ENCODE measurements at regions not wholly inside any gene's neighbourhood (a gene's known extent, or its start where the extent isn't known, plus 50 kb on each side); places are given as distances from the start of the nearest gene placed in this dataset.

DNA sequence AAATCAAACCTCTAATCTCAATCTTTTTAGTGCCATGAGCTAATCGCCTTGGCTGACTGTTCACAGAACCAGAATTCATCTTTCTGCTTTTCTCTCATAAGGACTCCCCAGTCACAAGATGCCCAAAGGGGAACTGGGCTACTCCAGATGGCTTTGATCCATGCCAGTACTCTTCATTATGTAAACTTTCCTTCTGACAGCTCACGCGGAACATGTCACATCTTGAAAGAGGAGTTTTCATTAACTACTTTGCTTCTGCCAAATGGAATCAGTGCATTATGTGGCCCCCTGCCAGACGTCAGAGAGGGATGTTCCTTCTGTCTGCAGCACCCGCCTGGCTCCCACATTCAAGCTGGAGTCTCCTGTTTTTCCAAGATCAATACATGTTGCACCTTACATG lies 142.1 kb upstream of the NMUR2 start (continued):
- no peak for TF ChIP-seq CBX5 (IDR thresholded peaks at IDR 0.05; ENCODE audit: low read depth, low read length)

DNA sequence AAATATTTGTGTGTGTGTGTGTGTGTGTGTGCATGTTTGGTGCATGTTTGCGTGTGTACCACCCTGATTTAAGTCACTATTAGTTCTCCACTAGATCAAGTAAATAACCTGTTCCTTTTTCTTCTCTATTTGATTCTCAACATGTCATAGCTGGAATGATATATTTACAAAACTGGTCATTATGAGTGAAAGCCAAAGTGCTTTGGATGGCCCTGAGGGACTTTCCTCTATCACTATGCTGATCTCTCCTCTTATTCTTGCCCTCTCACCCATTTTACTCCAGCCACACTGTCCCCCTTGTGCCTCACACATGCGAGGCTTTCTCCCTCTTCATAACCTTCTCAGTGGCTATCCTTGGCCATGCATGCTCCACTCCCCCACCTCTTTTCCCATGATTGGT lies 144.6 kb upstream of the NMUR2 start:
- H2BK120ac ChIP-seq (replicated peaks; ENCODE audit: low read depth, low read length), result no peak overlapping the region
- H3K23me2 ChIP-seq (ENCODE audit: low read depth, low read length), result no peaks in the 10 kb centered on the region
- no peak overlapping the region for H2BK20ac ChIP-seq (ENCODE audit: low read length)
- no peak overlapping the region for H3K9ac ChIP-seq (replicated peaks in 1 of 4; ENCODE audit: extremely low read depth in 1 of 4, low read depth in 3 of 4, low read length in 3 of 4)
- no peak overlapping the region for H2AFZ ChIP-seq (ENCODE audit: low read length)
- H3K36me3 ChIP-seq (ENCODE audit: control insufficient read depth in 2 of 4, insufficient read depth in 4 of 4, low read length in 3 of 4), result no peaks in the 10 kb centered on the region
- no peak overlapping the region for H3K18ac ChIP-seq (ENCODE audit: extremely low read depth, low read length)
- H3K4me3 ChIP-seq (ENCODE audit: extremely low read depth in 1 of 4, insufficient read depth in 2 of 4, low read depth in 3 of 4, low read length in 4 of 4), result no peak overlapping the region
- no peak overlapping the region for H4K91ac ChIP-seq (replicated peaks; ENCODE audit: insufficient read length, low read length)
- no peak overlapping the region for H3K56ac ChIP-seq (replicated peaks; ENCODE audit: insufficient read length, low read depth, low read length)
- H2AK5ac ChIP-seq (ENCODE audit: low read depth, low read length), result no peak overlapping the region
- no peak for FAIRE-seq
- H3K27ac ChIP-seq (ENCODE audit: low read depth, low read length), result no peak overlapping the region
- H3K4ac ChIP-seq (replicated peaks; ENCODE audit: insufficient read length, low read depth, low read length), result no peak overlapping the region
- H2BK12ac ChIP-seq (ENCODE audit: low read depth, low read length), result no peak overlapping the region
- no peak overlapping the region for H3K4me2 ChIP-seq (ENCODE audit: insufficient read depth in 1 of 2, low read depth in 2 of 2, low read length in 2 of 2)
- H4K8ac ChIP-seq (ENCODE audit: extremely low read depth, insufficient read depth, low read length), result no peak overlapping the region
- no peak overlapping the region for H3K14ac ChIP-seq (ENCODE audit: insufficient read length)
- H3K4me1 ChIP-seq (replicated peaks in 1 of 4; ENCODE audit: control insufficient read depth in 3 of 4, insufficient read depth in 4 of 4, low read length in 3 of 4), result no peaks in the 10 kb centered on the region
- no peak overlapping the region for H2BK15ac ChIP-seq (ENCODE audit: low read length)
- H3K79me2 ChIP-seq (ENCODE audit: control insufficient read depth in 1 of 2, insufficient read depth in 2 of 2, low read length in 2 of 2), result no peaks in the 10 kb centered on the region
- no peak overlapping the region for H4K5ac ChIP-seq (ENCODE audit: insufficient read length, low read depth, low read length)
- H3K9me3 ChIP-seq (ENCODE audit: insufficient read depth in 2 of 2, low read depth in 1 of 2, low read length in 1 of 2), result no peaks in the 10 kb centered on the region
- H2BK5ac ChIP-seq (ENCODE audit: low read depth, low read length), result no peak overlapping the region
- no peak overlapping the region for H3K23ac ChIP-seq (ENCODE audit: insufficient read length)
- H4K20me1 ChIP-seq (replicated peaks in 1 of 2; ENCODE audit: control insufficient read depth in 1 of 2, insufficient read depth in 2 of 2, low read length in 2 of 2), result no peaks in the 10 kb centered on the region
- H3K27me3 ChIP-seq (replicated peaks in 1 of 4; ENCODE audit: control insufficient read depth in 3 of 4, extremely low read depth in 1 of 4, insufficient read depth in 3 of 4, low read length in 3 of 4), result no peaks in the 10 kb centered on the region
- no peak for DNase-seq (ENCODE audit: low read depth in 1 of 2, low spot score in 2 of 2)
- WGBS, 2 experiments (ENCODE audit: extremely low coverage in 1 of 2, insufficient coverage in 1 of 2, insufficient read length in 1 of 2, insufficient replicate concordance in 2 of 2, low coverage in 1 of 2, low lambda C conversion rate in 2 of 2, missing lambda C conversion rate in 1 of 2), result 86% methylated on average over 2 of the region's 2 CpGs; no CpG with 5 or more reads in 1 of the 2 experiments
- ChIA-PET POLR2A (ENCODE audit: partially characterized antibody) (no interaction called here), CTCF (ENCODE audit: partially characterized antibody) (no interaction called here)
- no peaks in the 10 kb centered on the region for H3K79me1 ChIP-seq (ENCODE audit: low read depth, low read length)
- TF ChIP-seq TAF1 (IDR thresholded peaks at IDR 0.05; ENCODE audit: low read depth, low read length) (no peak), CTBP2 (IDR thresholded peaks at IDR 0.05; ENCODE audit: borderline replicate concordance, insufficient read depth, insufficient read length, low read length) (no peak), CREB1 (IDR thresholded peaks at IDR 0.05) (no peak), SP2 (IDR thresholded peaks at IDR 0.05; ENCODE audit: low read length) (no peak), HDAC6 (IDR thresholded peaks at IDR 0.05; ENCODE audit: low read depth, low read length) (no peak), RNF2 (IDR thresholded peaks at IDR 0.05; ENCODE audit: borderline replicate concordance, low read depth, low read length, missing control alignments, poor library complexity, severe bottlenecking) (no peak), BRCA1 (IDR thresholded peaks at IDR 0.05; ENCODE audit: low read depth, low read length) (no peak), RBBP5 (IDR thresholded peaks at IDR 0.05; ENCODE audit: borderline replicate concordance, low read depth, low read length) (no peak)
- TF ChIP-seq, protein P1, sequence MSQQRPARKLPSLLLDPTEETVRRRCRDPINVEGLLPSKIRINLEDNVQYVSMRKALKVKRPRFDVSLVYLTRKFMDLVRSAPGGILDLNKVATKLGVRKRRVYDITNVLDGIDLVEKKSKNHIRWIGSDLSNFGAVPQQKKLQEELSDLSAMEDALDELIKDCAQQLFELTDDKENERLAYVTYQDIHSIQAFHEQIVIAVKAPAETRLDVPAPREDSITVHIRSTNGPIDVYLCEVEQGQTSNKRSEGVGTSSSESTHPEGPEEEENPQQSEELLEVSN (IDR thresholded peaks at IDR 0.05), result no peak
- TF ChIP-seq, protein P2, sequence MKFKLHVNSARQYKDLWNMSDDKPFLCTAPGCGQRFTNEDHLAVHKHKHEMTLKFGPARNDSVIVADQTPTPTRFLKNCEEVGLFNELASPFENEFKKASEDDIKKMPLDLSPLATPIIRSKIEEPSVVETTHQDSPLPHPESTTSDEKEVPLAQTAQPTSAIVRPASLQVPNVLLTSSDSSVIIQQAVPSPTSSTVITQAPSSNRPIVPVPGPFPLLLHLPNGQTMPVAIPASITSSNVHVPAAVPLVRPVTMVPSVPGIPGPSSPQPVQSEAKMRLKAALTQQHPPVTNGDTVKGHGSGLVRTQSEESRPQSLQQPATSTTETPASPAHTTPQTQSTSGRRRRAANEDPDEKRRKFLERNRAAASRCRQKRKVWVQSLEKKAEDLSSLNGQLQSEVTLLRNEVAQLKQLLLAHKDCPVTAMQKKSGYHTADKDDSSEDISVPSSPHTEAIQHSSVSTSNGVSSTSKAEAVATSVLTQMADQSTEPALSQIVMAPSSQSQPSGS (IDR thresholded peaks at IDR 0.05; ENCODE audit: low read length), result no peak
